IMR-90 (cell line): ENCODE measurements at regions not wholly inside any gene's neighbourhood (a gene's known extent, or its start where the extent isn't known, plus 50 kb on each side); places are given as distances from the start of the nearest gene placed in this dataset.

Experiments used
- CTCF ChIP-seq: conservative IDR thresholded peaks from 2 replicates; pipeline ENCODE4 v1.5.1; 2012; ENCODE audit warnings: mild to moderate bottlenecking, low read depth, low read length, improper control_type of control experiment
- MAZ ChIP-seq: IDR thresholded peaks from 2 replicates; pipeline ENCODE4 v1.6.1; 2012; ENCODE audit warnings: low read depth, mild to moderate bottlenecking, low read length, improper control_type of control experiment, moderate library complexity, borderline replicate concordance
- NFE2L2 ChIP-seq: fragments of 150-350 bp; IDR thresholded peaks from 2 replicates; pipeline ENCODE4 v1.6.1; 2016; ENCODE audit warnings: low read depth, mild to moderate bottlenecking, low read length
- POLR2A ChIP-seq: IDR thresholded peaks from 2 replicates; pipeline ENCODE4 v1.6.1; 2012; ENCODE audit warnings: mild to moderate bottlenecking, low read depth, low read length
- RAD21 ChIP-seq: IDR thresholded peaks from 2 replicates; pipeline ENCODE4 v1.6.1; 2012; ENCODE audit warnings: low read length, improper control_type of control experiment
- RCOR1 ChIP-seq: IDR thresholded peaks from 2 replicates; pipeline ENCODE4 v1.6.1; 2012; ENCODE audit warnings: mild to moderate bottlenecking, low read length, improper control_type of control experiment; ENCODE audit not compliant: insufficient replicate concordance
- SMC3 ChIP-seq: fragments of 150-350 bp; IDR thresholded peaks from 2 replicates; pipeline ENCODE4 v1.6.1; 2016; ENCODE audit warnings: low read depth, mild to moderate bottlenecking, antibody characterized with exemption, low read length, moderate library complexity

- TF ChIP-seq CTCF (no peak), NFE2L2 (no peak), RAD21 (no peak), RCOR1 (no peak), POLR2A (no peak), SMC3 (no peak), MAZ (no peak)
Observed at GRCh38 chr5:68116408-68116807, 99.1 kb upstream of the PIK3R1 start.
